ENCODE measurements at regions not wholly inside any gene's neighbourhood (a gene's known extent, or its start where the extent isn't known, plus 50 kb on each side); places are given as distances from the start of the nearest gene placed in this dataset.

DNA sequence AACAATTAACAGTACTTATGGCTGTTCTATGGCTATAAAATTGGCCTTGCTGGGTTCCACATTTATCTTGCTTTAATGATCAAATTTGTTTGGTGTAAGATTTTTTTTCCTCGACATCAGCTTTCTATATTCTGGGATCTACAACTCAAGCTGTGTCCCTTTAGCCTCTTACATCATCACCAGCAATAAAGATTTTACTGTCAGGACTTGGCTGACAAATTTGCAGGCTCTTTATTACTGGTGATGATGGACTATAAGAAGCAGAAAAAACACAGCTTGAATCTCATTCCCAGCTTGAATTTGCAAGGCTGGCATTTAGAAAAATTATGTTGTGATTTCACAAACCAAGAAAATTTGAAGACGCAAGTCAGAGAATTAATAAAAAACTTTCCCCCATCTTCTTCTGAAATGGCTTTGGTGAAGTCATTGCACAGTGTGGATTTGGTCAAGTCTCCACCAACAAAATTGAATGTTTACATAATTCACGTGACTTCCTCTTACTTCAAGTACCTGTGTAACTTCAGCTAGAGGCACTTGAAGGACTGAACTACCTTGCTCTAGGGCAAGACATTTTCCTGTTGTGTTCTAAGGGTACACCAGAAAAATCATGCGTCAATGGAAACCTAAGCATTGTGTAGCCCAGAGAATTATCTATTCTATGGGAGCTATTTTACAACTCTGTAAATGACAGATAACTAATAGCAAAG lies 175.0 kb downstream of the CBLN4 start:
- H3K9me3 Mint-ChIP-seq: peaks cover 2 to 10% (median 4%) of the 10 kb centered on the region in 3 donors
- peaks cover 0 to 2% (median 0%) of the 10 kb centered on the region in 3 donors for H3K4me1 Mint-ChIP-seq
- H3K4me3 Mint-ChIP-seq: no peak overlapping the region
- H3K27me3 Mint-ChIP-seq: no peaks in the 10 kb centered on the region
- no peaks in the 10 kb centered on the region for H3K36me3 Mint-ChIP-seq
- H3K27ac Mint-ChIP-seq: no peak overlapping the region

- Mint-ChIP-seq H3K9me3 (peaks cover 0 to 17% (median 3%) of the 10 kb centered on the region in 3 donors), H3K27ac (no peak overlapping the region), H3K4me1 (no peaks in the 10 kb centered on the region), H3K4me3 (no peak overlapping the region), H3K36me3 (peaks cover 1% of the 10 kb centered on the region), H3K27me3 (no peaks in the 10 kb centered on the region)
Observed at GRCh38 chr20:55805138-55805537, 200.2 kb downstream of the CBLN4 start.

DNA sequence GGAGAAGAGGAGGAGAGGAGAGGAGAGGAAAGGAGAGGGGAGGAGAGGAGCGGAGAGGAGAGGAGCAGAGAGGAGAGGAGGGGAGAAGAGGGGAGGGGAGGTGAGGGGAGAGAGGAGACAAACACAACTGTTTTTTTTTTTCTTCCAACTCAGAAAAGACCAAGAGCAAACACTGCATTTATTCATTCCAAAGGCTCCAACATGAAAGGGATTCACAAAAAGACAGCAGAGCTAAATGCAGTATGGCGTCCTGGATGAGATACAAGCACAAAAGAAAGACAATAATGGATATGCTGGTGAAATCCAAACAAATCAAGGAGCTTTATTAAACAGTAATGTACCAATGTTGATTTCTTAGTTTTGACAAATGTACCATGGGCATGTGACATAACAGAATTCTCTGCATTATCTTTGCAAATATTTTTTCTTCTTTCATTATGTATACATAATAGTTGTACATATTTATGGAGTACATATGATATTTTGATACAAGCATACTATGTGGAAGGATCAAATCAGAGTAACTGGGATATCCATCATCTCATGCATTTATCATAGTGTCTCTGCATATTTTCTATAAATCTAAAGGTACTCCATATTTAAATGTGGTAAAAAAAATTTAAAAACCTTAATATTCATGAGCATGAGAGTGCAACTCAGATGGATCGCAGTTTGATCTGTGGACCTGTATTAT lies 204.6 kb downstream of the CBLN4 start:
- H3K36me3 Mint-ChIP-seq: peaks cover 1% of the 10 kb centered on the region
- peaks cover 3 to 29% (median 6%) of the 10 kb centered on the region in 3 donors for H3K9me3 Mint-ChIP-seq
- no peak overlapping the region for H3K27ac Mint-ChIP-seq
- no peaks in the 10 kb centered on the region for H3K4me1 Mint-ChIP-seq
- H3K4me3 Mint-ChIP-seq: no peak overlapping the region
- no peaks in the 10 kb centered on the region for H3K27me3 Mint-ChIP-seq

GRCh38 chr20:55793986-55794385 lies 211.3 kb downstream of the CBLN4 start:
- Mint-ChIP-seq H3K36me3 (no peaks in the 10 kb centered on the region), H3K4me3 (no peak overlapping the region), H3K4me1 (no peaks in the 10 kb centered on the region), H3K9me3 (peaks cover 5 to 32% (median 5%) of the 10 kb centered on the region in 3 donors), H3K27ac (no peak overlapping the region), H3K27me3 (no peaks in the 10 kb centered on the region)

- no peaks in the 10 kb centered on the region for H3K36me3 Mint-ChIP-seq
- H3K4me3 Mint-ChIP-seq: no peak overlapping the region
- H3K27ac Mint-ChIP-seq: no peak overlapping the region
- H3K9me3 Mint-ChIP-seq: peaks cover 2 to 22% (median 5%) of the 10 kb centered on the region in 3 donors
- no peaks in the 10 kb centered on the region for H3K27me3 Mint-ChIP-seq
- H3K4me1 Mint-ChIP-seq: no peaks in the 10 kb centered on the region
Observed at GRCh38 chr20:55792049-55792448, 213.3 kb downstream of the CBLN4 start.

DNA sequence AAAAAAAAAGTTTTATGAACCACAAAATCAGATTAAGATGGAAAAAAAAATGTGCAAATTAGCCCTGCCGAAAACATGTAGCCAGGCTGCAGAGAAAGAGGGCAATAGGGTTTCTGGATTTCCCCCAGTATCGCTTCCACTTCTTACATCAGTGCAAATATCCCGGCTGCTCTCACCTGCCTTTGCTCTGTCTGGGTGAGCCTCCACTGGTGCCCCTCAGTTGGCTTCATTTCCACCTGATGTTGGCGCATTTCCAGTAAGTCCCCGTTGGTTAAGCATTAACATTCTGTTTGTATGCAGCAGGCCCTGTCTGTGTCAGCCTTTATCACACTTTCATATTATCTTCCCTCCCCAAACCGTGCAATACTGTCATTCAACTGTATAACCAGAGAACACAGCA lies 215.1 kb downstream of the CBLN4 start:
- H3K27me3 Mint-ChIP-seq: no peaks in the 10 kb centered on the region
- peaks cover 0 to 20% (median 5%) of the 10 kb centered on the region in 3 donors for H3K9me3 Mint-ChIP-seq
- H3K4me1 Mint-ChIP-seq: no peaks in the 10 kb centered on the region
- no peaks in the 10 kb centered on the region for H3K36me3 Mint-ChIP-seq
- no peak overlapping the region for H3K27ac Mint-ChIP-seq
- no peak overlapping the region for H3K4me3 Mint-ChIP-seq

DNA sequence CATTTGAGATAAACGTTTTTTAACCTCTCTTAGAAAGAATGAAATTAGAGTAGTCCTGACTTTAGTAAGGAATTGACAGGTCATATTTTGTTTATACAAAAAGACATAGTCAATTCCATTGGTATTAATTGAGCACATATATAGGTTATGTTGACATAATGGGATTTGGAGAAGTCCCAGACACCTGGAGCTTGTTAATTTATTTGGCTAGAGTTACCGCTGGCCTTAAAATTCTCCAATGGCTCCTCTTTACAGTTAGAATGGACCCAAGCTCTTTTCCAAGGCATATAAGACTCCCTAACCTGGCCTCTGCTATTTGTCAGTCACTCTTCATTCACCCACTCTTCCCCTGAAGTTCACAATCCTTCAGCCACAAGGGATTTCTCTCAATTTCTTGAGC lies 221.3 kb downstream of the CBLN4 start:
- H3K4me3 Mint-ChIP-seq: no peak overlapping the region

GRCh38 chr20:55783381-55783780 lies 221.9 kb downstream of the CBLN4 start:
- Mint-ChIP-seq H3K9me3 (peaks cover 3 to 20% (median 5%) of the 10 kb centered on the region in 3 donors), H3K27ac (no peak overlapping the region), H3K27me3 (no peaks in the 10 kb centered on the region), H3K4me3 (no peak overlapping the region), H3K36me3 (no peaks in the 10 kb centered on the region), H3K4me1 (no peaks in the 10 kb centered on the region)

More for the DNA sequence above, 221.3 kb downstream of the CBLN4 start:
- no peaks in the 10 kb centered on the region for H3K27me3 Mint-ChIP-seq
- H3K9me3 Mint-ChIP-seq: peaks cover 3 to 16% (median 5%) of the 10 kb centered on the region in 3 donors
- no peaks in the 10 kb centered on the region for H3K36me3 Mint-ChIP-seq
- H3K27ac Mint-ChIP-seq: no peak overlapping the region
- H3K4me1 Mint-ChIP-seq: no peaks in the 10 kb centered on the region

- no peaks in the 10 kb centered on the region for H3K4me1 Mint-ChIP-seq
- H3K27ac Mint-ChIP-seq: no peak overlapping the region
- H3K27me3 Mint-ChIP-seq: no peaks in the 10 kb centered on the region
- H3K36me3 Mint-ChIP-seq: no peaks in the 10 kb centered on the region
- H3K4me3 Mint-ChIP-seq: no peak overlapping the region
- peaks cover 3 to 20% (median 5%) of the 10 kb centered on the region in 3 donors for H3K9me3 Mint-ChIP-seq
Observed at GRCh38 chr20:55782912-55783253, 222.4 kb downstream of the CBLN4 start.

DNA sequence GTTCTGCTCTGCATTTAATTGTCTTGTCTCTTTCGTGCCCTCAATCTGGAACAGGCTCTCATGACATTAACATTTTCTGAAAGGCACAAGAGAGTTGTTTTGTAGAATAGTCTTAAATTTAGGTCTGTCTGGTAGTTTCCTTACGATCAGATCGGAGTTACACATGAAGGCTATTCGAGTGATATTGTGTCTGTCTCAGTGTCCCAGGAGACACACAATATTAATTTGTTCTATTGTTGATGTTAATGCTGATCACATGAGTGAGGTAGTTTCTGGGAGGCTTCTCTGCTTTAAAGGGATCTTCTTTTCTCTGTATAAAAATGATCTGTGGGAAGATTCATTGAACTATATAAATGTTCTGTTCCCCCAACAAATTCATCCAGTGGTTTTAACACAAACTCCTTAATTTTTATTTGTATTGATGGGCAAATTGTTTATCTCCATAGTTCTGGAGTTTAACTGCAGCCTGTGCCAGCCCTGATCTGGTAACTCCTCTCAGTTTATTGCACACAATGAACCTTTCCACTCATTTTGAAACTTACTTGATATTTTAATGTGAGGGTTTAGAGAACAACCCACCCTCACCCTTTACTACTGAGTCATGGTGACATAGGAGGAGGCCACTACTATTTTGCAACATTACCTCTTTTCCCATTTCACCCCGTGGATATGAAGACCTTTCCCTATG lies 223.0 kb downstream of the CBLN4 start:
- H3K9me3 Mint-ChIP-seq: peaks cover 3 to 20% (median 5%) of the 10 kb centered on the region in 3 donors
- H3K27ac Mint-ChIP-seq: no peak overlapping the region
- H3K36me3 Mint-ChIP-seq: no peaks in the 10 kb centered on the region
- H3K4me3 Mint-ChIP-seq: no peak overlapping the region
- H3K27me3 Mint-ChIP-seq: no peaks in the 10 kb centered on the region
- no peaks in the 10 kb centered on the region for H3K4me1 Mint-ChIP-seq

- Mint-ChIP-seq H3K27me3 (peaks cover 2% of the 10 kb centered on the region), H3K36me3 (no peaks in the 10 kb centered on the region), H3K27ac (no peak overlapping the region), H3K4me1 (no peaks in the 10 kb centered on the region), H3K9me3 (peaks cover 0 to 14% (median 5%) of the 10 kb centered on the region in 3 donors), H3K4me3 (no peak overlapping the region)
Observed at GRCh38 chr20:55778796-55779195, 226.5 kb downstream of the CBLN4 start.

GRCh38 chr20:55777641-55778040 lies 227.7 kb downstream of the CBLN4 start:
- H3K27me3 Mint-ChIP-seq: peaks cover 2% of the 10 kb centered on the region
- no peaks in the 10 kb centered on the region for H3K4me1 Mint-ChIP-seq
- no peaks in the 10 kb centered on the region for H3K36me3 Mint-ChIP-seq
- peaks cover 0 to 14% (median 5%) of the 10 kb centered on the region in 3 donors for H3K9me3 Mint-ChIP-seq
- no peak overlapping the region for H3K27ac Mint-ChIP-seq
- no peak overlapping the region for H3K4me3 Mint-ChIP-seq

DNA sequence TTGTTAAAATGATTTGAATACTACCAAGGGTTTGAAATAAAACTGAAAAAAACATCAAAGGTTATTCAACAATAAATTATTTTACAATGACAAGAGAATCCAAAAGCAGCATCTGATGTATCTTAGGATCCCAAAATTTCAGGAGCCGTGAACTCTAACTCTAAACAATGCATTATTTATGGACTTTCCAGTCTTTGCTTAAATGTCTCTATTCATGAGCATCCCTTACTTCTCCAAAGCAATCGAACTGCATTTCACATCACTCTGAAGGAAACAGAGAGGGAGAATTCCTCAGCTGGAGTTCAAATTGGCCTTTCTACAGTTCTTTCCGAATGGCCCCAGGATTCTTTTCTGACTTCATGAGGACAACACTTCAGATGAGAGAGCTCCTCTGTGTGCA lies 229.1 kb downstream of the CBLN4 start:
- H3K27me3 Mint-ChIP-seq: peaks cover 2% of the 10 kb centered on the region
- H3K36me3 Mint-ChIP-seq: no peaks in the 10 kb centered on the region
- peaks cover 0 to 7% (median 2%) of the 10 kb centered on the region in 3 donors for H3K9me3 Mint-ChIP-seq
- H3K4me3 Mint-ChIP-seq: no peak overlapping the region
- H3K27ac Mint-ChIP-seq: no peak overlapping the region
- no peaks in the 10 kb centered on the region for H3K4me1 Mint-ChIP-seq

- peaks cover 2% of the 10 kb centered on the region for H3K27me3 Mint-ChIP-seq
- H3K4me1 Mint-ChIP-seq: no peaks in the 10 kb centered on the region
- H3K9me3 Mint-ChIP-seq: peaks cover 0 to 7% (median 2%) of the 10 kb centered on the region in 3 donors
- H3K27ac Mint-ChIP-seq: no peak overlapping the region
- H3K36me3 Mint-ChIP-seq: no peaks in the 10 kb centered on the region
- H3K4me3 Mint-ChIP-seq: no peak overlapping the region
Observed at GRCh38 chr20:55774628-55775027, 230.7 kb downstream of the CBLN4 start.

DNA sequence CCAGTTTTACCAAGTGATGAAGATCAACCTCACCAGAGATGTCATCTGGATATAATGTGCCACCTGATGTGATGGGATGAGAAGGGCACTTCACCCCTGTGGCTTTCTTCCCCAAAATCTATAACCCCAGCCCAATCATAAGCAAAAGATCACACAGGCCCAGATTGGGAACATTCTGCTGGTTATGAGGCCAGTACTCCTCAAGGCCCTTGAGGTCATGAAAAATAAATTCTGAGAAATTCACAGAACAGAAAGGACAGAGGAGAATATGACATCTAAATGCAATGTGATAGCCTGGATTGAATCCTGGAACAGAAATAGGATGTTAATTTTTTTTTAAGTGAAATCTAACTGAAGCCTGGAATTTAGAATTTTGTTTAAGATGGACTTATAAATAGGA lies 243.5 kb downstream of the CBLN4 start:
- no peaks in the 10 kb centered on the region for H3K27me3 Mint-ChIP-seq
- no peak overlapping the region for H3K27ac Mint-ChIP-seq
- no peaks in the 10 kb centered on the region for H3K4me1 Mint-ChIP-seq
- H3K36me3 Mint-ChIP-seq: no peaks in the 10 kb centered on the region
- peaks cover 12 to 40% (median 15%) of the 10 kb centered on the region in 3 donors for H3K9me3 Mint-ChIP-seq
- H3K4me3 Mint-ChIP-seq: no peak overlapping the region
